IPS-15b (cell line): ENCODE measurements at regions not wholly inside any gene's neighbourhood (a gene's known extent, or its start where the extent isn't known, plus 50 kb on each side); places are given as distances from the start of the nearest gene placed in this dataset.

Source experiments
- H3K27me3 ChIP-seq: one replicate; pipeline ENCODE4 v1.6.1; 2013; ENCODE audit warnings: low read length; ENCODE audit not compliant: control insufficient read depth, insufficient read depth
- H3K36me3 ChIP-seq: one replicate; pipeline ENCODE4 v1.6.1; 2013; ENCODE audit warnings: low read length; ENCODE audit not compliant: control insufficient read depth, insufficient read depth
- H3K4me1 ChIP-seq: one replicate; pipeline ENCODE4 v1.6.1; 2013; ENCODE audit warnings: mild to moderate bottlenecking, low read length; ENCODE audit not compliant: control insufficient read depth, insufficient read depth
- H3K4me3 ChIP-seq: one replicate; pipeline ENCODE4 v1.5.1; 2013; ENCODE audit warnings: low read depth, low read length
- H3K9ac ChIP-seq: one replicate; pipeline ENCODE4 v1.6.1; 2013; ENCODE audit warnings: low read depth, mild to moderate bottlenecking, low read length
- H3K9me3 ChIP-seq: one replicate; pipeline ENCODE4 v1.6.1; 2013; ENCODE audit warnings: mild to moderate bottlenecking, low read length; ENCODE audit not compliant: control insufficient read depth, insufficient read depth

GRCh38 chr15:46343196-46343935 is 708.5 kb downstream of the SQOR start:
- H3K4me3 ChIP-seq = no peak overlapping the region
- no peak overlapping the region for H3K9ac ChIP-seq
- no peaks in the 10 kb centered on the region for H3K36me3 ChIP-seq
- no peaks in the 10 kb centered on the region for H3K9me3 ChIP-seq
- H3K27me3 ChIP-seq = no peaks in the 10 kb centered on the region
- H3K4me1 ChIP-seq = peaks cover 12% of the 10 kb centered on the region

- Histone ChIP-seq H3K9ac (no peak overlapping the region), H3K4me1 (peaks cover 12% of the 10 kb centered on the region), H3K4me3 (no peak overlapping the region), H3K36me3 (no peaks in the 10 kb centered on the region), H3K9me3 (no peaks in the 10 kb centered on the region), H3K27me3 (no peaks in the 10 kb centered on the region)
These were observed 709.4 kb downstream of the SQOR start for GRCh38 chr15:46344115-46344724.

GRCh38 chr15:46344915-46345314 is 710.1 kb downstream of the SQOR start:
- H3K4me3 ChIP-seq = no peak overlapping the region
- peaks cover 12% of the 10 kb centered on the region for H3K4me1 ChIP-seq
- H3K36me3 ChIP-seq = no peaks in the 10 kb centered on the region
- no peaks in the 10 kb centered on the region for H3K27me3 ChIP-seq
- H3K9me3 ChIP-seq = no peaks in the 10 kb centered on the region
- H3K9ac ChIP-seq = no peak overlapping the region

- Histone ChIP-seq H3K4me1 (no peaks in the 10 kb centered on the region), H3K36me3 (no peaks in the 10 kb centered on the region), H3K9ac (no peak overlapping the region), H3K9me3 (no peaks in the 10 kb centered on the region), H3K27me3 (no peaks in the 10 kb centered on the region), H3K4me3 (no peak overlapping the region)
These were observed 719.6 kb downstream of the SQOR start for GRCh38 chr15:46354443-46354842.

GRCh38 chr15:46365572-46365971 is 730.7 kb downstream of the SQOR start:
- Histone ChIP-seq H3K4me1 (no peaks in the 10 kb centered on the region), H3K27me3 (no peaks in the 10 kb centered on the region), H3K36me3 (no peaks in the 10 kb centered on the region), H3K4me3 (no peak overlapping the region), H3K9ac (no peak overlapping the region), H3K9me3 (no peaks in the 10 kb centered on the region)

GRCh38 chr15:46366360-46367007 is 731.7 kb downstream of the SQOR start:
- no peaks in the 10 kb centered on the region for H3K27me3 ChIP-seq
- H3K4me3 ChIP-seq = no peak overlapping the region
- no peaks in the 10 kb centered on the region for H3K9me3 ChIP-seq
- no peaks in the 10 kb centered on the region for H3K4me1 ChIP-seq
- H3K36me3 ChIP-seq = no peaks in the 10 kb centered on the region
- H3K9ac ChIP-seq = no peak overlapping the region

GRCh38 chr15:46383978-46384377 is 749.1 kb downstream of the SQOR start:
- no peaks in the 10 kb centered on the region for H3K27me3 ChIP-seq
- no peaks in the 10 kb centered on the region for H3K36me3 ChIP-seq
- H3K9ac ChIP-seq = no peak overlapping the region
- H3K4me1 ChIP-seq = no peaks in the 10 kb centered on the region
- no peaks in the 10 kb centered on the region for H3K9me3 ChIP-seq
- H3K4me3 ChIP-seq = no peak overlapping the region

- no peaks in the 10 kb centered on the region for H3K9me3 ChIP-seq
- no peak overlapping the region for H3K4me3 ChIP-seq
These were observed 751.5 kb downstream of the SQOR start for GRCh38 chr15:46386356-46386755.

GRCh38 chr15:46389739-46390138 is 754.9 kb downstream of the SQOR start:
- Histone ChIP-seq H3K4me1 (peaks cover 2% of the 10 kb centered on the region), H3K9me3 (no peaks in the 10 kb centered on the region), H3K36me3 (no peaks in the 10 kb centered on the region), H3K27me3 (no peaks in the 10 kb centered on the region), H3K9ac (no peak overlapping the region), H3K4me3 (no peak overlapping the region)

More at GRCh38 chr15:46386356-46386755, 751.5 kb downstream of the SQOR start:
- H3K36me3 ChIP-seq = no peaks in the 10 kb centered on the region
- no peaks in the 10 kb centered on the region for H3K4me1 ChIP-seq
- H3K9ac ChIP-seq = no peak overlapping the region
- H3K27me3 ChIP-seq = no peaks in the 10 kb centered on the region

- no peaks in the 10 kb centered on the region for H3K27me3 ChIP-seq
- H3K36me3 ChIP-seq = no peaks in the 10 kb centered on the region
- no peak overlapping the region for H3K9ac ChIP-seq
- peaks cover 2% of the 10 kb centered on the region for H3K4me1 ChIP-seq
- H3K9me3 ChIP-seq = no peaks in the 10 kb centered on the region
- no peak overlapping the region for H3K4me3 ChIP-seq
These were observed 759.6 kb downstream of the SQOR start for GRCh38 chr15:46394463-46394862.

GRCh38 chr15:46408312-46408711 is 773.5 kb downstream of the SQOR start:
- H3K4me3 ChIP-seq = no peak overlapping the region
- no peaks in the 10 kb centered on the region for H3K36me3 ChIP-seq
- no peaks in the 10 kb centered on the region for H3K27me3 ChIP-seq
- H3K9me3 ChIP-seq = no peaks in the 10 kb centered on the region
- no peak overlapping the region for H3K9ac ChIP-seq
- H3K4me1 ChIP-seq = peaks cover 8% of the 10 kb centered on the region

- Histone ChIP-seq H3K4me1 (peaks cover 7% of the 10 kb centered on the region), H3K4me3 (no peak overlapping the region), H3K9me3 (no peaks in the 10 kb centered on the region), H3K36me3 (no peaks in the 10 kb centered on the region), H3K9ac (no peak overlapping the region), H3K27me3 (no peaks in the 10 kb centered on the region)
These were observed 775.0 kb downstream of the SQOR start for GRCh38 chr15:46409841-46410301.
